GM19239 (cell line): ENCODE measurements at regions not wholly inside any gene's neighbourhood (a gene's known extent, or its start where the extent isn't known, plus 50 kb on each side); places are given as distances from the start of the nearest gene placed in this dataset.

Source experiments
- DNase-seq: peaks from one replicate; pipeline ENCODE4 v3.0.0; 2011; ENCODE audit warnings: low spot score; ENCODE audit not compliant: insufficient read length
- FAIRE-seq: peaks from 2 replicates; lab custom pipeline; 2011; peaks lifted over from hg19 to GRCh38; lab: Jason Lieb, UNC

DNA sequence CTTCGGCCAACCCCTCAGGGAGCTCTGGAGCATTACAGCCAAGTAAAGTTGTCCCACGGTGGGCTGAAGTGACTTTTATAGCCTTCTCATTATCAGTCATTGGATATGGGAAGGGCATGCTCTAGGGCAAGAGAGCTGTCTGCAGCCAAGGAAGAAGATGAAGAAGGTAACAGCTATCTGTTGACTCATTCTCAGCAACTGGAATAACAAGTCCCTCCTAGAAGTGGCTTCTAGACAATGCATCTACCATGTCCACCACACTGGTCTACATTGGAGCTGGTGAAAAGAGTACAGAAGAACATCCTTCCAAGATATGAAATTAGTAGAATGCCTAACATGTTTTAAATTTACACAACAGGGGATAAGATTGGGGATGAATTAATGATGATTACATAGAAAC is 524.2 kb downstream of the ACTL7B start:
- DNase-seq, result no peak
- no peak for FAIRE-seq

DNA sequence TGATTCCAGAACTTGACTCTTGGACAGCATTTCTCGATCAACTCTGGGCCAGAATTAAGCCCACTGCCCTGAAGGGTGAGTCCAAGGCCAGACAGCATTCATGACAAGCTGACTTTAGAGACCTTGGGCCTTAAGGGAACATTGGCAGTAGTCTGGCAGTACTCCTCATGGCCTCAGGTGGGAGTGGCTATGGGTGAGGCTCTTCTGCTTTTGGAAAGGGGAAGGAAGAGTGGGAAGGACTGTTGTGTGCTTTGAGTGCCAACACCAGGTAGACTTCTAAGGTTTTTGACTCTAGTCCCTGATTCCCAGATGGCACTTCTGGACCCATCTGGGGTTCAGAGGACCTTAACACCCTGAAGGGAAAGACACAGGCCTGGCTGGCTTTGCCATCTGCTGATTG is 530.4 kb downstream of the ACTL7B start:
- DNase-seq (no peak), FAIRE-seq (no peak)

DNA sequence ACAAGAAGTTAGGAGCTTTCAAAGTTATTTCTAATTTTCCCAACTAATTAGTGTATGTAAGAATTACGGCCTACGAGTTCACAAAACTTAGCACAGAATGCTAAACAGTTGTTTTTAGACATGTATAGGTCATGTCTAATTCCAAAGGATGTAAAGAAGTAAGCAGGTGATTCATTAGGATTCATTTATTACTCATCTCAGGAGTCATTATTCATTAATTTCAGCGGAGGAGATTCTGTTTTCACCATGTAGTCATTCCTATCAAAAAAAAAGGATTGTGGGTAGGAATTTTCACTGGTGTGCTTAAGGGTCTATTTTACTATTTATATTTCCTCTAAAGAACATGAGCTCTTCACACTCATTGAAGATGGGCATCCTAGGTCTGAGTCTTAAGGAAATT is 532.2 kb downstream of the ACTL7B start:
- FAIRE-seq, result no peak
- DNase-seq, result no peak

DNA sequence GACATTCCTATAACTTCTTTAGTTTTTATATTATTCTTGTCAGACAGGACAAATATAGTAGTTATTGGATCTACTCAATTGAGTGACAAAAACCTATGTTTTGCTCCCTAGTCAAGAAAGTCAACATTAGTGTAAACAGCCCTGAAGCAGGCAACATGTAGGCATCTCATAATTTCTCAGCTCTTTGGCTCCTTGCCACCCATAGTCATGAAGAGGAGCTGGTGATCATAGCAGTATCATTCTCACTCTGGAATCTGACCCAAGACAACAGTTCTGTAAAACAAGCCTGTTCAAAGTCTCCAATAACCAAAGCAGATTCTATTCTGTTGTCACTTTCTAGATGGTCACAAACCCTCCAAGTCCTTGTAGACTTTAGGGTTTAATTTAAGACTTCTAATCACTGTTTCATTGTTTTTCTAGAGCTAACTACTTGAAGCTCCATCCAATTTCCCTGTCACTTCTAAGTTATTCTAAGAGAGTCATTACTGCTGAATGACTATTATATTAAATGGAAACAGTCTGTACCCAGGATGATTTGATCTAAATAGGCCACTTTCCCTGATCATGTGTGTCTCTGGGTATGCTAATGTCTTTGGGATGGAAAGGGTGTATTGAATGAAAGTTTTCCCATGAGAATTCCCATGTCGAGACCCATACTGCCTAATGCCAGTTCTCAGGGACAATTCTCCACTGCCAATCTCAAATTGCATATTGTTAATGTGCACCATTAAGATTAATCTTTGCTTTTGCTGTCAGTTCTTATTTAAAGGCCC is 533.3 kb downstream of the ACTL7B start:
- FAIRE-seq (no peak), DNase-seq (no peak)

DNA sequence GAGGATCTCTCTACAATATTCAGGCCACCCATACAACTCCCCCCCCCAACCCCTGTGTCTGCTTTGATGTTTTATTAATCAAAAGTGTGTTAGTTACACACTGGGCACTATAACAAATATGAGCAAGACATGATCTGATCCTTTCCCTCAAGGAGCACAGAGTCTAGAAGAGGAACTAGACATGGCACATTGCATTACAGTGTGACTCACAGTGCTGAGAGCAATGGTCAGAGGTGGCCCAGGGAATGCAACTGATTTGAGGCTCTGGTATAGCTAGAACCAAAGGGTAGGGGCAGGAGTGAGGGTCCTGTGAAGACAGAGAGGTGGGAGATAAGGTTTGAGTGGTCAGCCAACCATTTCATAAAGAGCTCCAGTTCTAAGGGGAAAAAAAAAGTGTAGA is 539.2 kb downstream of the ACTL7B start:
- FAIRE-seq (no peak), DNase-seq (no peak)

DNA sequence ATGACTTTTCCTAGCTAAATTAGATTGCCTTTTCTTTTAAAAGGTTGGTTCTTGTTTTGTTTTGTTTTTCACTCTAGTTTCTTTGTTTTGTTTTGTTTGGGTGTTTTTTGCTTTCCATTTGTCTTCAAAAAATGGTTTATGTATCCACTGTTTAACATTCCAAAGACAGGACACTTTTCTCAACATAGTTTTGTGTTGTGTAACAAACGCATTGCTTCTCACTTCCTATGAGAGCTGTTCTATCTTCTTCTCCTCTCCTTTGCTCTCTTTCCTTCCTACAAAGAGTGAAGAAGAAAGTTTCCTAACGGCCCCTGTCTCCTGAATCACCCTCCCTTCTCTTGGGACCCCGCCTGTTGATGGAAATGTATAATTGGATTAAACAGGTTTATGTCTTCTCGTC is 539.7 kb downstream of the ACTL7B start:
- FAIRE-seq (no peak), DNase-seq (no peak)

DNA sequence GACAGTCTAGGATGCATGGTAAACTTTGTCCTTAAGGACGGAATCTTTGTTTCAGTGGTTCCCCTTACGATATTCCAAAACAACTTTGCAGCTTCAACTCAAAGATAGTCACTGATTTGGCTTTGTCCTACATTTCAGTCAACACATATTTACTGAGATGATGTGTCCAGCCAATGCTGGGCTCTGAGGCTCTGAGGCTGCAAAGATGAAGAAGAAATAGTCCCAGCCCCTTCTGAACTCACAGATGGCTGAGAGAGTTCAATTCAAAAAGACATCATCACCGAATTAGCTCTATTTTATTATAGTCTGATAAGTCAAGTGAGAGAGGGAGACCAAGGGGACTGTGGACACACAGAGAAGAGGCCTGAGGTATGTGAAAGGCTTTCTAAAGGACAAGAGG is 544.0 kb downstream of the ACTL7B start:
- DNase-seq (no peak), FAIRE-seq (no peak)

DNA sequence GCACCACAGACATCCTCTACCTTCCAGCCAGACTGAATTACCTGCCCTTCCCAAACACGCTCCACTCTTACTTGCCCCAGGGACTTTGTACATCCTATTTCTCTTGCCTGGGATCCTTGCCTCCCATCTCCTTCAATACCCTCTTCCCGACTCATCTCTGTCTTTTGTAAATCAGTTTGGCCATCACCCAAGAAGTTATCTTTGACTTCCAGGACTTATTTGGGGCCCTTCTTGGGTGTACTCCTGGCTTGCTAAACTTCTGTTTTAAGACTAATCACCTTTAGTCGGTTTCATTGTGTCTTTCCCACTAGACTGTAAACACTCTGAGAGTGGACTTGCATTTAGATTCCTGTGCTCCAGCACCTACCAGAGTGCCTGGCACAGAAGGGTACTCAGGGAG is 545.6 kb downstream of the ACTL7B start:
- FAIRE-seq (no peak), DNase-seq (no peak)

DNA sequence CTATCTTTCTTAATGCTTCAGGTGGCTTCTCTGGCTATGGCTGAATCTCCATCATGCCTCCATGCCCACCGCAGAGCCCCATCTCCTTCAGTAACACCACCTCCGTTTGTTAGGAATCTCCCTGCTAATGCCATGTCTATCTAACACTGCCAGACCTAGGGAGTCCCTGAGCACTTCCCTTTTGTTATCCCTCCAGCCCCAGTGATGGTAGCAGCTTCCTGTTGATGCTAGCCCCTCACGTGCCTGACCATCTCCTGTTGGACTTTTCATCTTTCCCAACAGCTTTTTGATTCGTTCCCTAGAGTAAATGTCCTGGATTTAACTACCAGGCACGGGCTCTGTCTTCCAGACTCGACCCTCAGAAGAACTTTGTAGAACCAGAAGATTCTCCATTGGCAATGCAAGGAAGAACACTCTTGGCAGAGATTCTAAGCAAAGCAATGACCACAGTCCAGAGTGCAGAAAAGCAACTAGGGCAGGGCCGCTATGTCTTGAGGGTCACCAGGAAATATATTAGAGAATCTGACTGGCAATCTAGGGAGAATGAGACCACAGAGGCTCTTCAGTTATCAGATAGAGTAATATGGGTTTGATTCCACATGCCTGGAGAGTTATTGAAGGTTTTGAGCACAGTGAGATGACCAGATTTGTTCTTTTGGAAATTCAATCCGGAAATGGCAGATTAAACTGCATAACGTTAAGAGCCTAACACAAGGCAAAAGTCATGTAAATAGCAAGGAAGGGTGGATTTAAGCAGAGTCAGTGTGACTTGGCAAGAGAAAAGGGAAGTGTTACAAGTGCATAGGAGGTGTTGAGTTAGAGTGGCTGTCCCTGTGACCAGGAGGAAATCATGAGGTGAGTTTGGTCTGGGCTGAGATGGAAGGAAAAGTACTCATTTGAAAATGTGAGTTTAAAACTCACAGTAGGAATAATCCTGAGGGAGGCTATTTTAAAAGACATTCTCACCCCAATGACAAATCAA is 555.2 kb downstream of the ACTL7B start:
- DNase-seq (no peak), FAIRE-seq (no peak)

DNA sequence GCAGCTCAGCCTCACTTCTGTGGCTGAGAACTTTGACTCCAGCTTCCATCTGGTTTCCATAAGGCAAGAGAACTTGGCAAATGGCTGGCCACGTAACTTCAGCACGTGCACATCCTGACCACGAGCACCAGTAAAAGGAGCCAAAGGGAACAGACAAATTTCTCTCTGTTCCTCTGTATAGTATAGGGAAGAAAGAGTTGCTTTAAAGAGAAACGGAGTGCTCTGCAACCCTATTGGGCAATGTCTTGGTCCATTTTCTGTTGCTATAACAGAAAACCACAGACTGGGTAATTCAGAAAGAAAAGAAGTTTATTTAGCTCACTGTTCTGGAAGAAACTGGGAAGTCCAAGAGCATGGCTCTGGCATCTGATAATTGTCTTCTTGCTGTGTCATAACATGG is 558.7 kb downstream of the ACTL7B start:
- FAIRE-seq, result no peak
- no peak for DNase-seq

DNA sequence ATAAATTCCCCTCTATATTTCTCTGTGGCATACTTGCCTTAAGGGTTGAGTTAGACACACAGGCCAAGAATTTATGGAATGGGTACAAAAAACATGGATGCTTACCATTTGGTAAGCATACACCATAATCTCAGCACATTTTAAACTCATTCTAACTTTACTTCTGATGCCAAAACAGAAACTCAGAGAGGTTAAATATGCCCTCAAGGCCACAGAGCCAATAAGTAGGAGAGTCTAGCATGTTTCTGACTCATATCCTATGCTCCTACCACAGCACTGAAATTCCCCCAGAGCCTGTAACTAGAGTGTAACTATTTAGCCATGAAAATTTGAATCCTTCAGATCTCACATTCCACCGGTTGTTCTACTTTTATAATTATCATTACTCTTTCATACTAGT is 559.7 kb downstream of the ACTL7B start:
- FAIRE-seq, result no peak

DNA sequence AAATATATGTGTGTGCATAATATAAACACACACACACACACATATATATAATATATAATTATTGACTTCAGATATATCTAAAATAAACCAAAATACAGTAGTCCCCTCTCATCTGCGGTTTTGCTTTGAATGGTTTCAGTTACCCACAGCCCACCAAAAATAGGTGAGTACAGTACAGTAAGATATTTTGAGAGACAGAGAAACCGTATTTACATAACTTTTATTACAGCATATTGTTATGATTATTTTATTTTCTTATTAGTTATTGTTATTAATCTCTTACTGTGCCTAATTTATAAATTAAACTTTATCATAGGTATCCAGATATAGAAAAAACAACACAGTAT is 564.2 kb downstream of the ACTL7B start:
- no peak for DNase-seq
- no peak for FAIRE-seq

More for the DNA sequence above, 559.7 kb downstream of the ACTL7B start:
- DNase-seq, result no peak

DNA sequence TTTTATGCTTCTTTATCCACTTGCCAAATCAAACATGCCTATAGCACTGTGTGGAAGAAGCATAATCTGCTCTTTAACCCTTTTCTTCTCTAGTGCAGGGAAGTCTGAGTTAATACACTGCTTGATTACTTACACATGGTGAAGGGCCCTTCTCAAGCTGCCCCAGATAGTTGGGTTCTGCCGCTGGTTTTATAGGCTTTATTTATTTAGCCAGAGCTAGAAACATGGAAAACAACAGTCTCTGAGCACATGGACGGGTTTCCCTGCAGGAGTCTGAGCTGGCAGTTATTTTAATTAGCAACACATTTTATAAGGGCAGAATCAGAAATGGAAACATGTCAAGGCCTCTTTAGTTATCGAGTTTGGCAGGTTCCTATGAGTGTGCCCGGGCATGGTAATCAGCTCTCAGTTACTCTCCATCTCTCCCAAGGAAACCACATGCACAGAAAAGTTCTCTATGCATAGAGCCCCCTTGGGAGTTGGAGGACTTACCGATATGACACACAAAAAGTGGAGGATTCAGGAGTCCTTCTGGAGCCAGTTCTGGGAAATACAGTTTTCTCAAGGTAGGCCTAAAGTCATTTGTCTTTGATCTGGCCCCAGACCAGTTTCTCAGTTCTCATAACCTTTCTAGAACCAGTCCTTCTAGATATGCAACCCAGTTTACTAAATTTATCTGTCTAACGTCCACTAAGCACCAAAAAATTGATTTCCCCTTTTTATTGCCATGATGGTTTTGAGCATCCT is 564.8 kb downstream of the ACTL7B start:
- DNase-seq, result no peak
- no peak for FAIRE-seq

DNA sequence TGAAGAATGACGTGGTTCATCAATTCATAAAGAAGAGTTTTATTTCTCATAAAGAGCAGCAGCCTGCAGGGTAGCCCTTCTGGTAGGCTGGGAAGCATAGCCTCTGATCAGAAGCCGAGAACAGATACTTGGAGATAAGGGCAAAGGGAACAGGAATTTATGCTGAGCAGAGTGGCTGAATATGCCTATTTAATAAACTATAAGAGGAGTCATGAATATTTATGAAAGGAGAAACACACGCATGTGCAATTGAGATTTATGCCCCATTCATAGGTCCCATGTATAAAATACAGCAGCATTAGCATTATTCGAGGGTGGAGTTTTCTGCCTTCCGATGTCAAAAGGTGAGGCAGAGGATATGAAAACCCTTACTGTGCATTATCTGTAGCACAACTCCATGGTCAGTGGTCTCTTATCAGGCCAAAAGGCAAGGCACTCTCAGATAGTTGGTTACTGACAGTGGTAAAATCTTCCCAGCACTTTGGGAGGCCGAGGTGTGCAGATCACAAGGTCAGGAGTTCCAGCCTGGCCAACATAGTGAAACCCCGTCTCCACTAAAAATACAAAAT is 569.1 kb downstream of the ACTL7B start:
- FAIRE-seq (no peak), DNase-seq (no peak)

DNA sequence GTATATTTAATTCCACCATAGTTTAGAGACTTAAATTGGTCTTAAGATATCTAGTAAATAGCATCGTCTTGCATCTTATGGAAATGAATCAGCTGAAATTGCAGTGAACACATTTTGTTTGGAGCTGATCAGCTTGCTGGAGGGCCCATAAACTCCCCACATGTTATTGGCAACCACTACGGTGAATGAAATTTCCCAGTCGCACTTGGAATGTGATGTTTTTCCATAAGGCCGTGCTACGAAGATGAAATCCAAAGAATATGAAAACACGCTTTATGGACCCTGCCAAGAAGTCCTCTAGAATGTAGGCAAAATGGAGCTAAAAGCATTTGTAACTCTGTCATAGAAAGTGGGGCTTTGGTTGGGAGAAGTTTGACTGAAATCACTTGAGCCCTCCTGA is 572.1 kb downstream of the ACTL7B start:
- FAIRE-seq (no peak), DNase-seq (no peak)

DNA sequence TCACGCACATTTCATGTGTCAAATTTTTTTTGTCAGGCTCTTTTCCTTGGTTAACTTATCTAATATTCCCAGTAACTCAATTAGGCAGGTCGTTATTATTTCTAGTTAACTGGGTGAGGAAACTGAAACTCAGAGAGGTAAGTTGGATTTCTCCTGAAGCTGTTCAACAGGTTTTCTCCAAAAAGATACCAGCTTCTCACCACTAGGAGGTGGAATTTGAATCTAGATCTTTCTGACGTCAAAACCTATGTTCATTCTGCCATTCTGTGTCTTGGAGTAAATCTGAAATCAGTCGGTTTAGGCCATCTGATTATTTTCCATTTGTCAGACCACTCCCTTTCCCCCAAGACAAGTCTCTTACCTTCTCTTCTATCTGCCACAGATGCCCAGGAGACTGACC is 572.9 kb downstream of the ACTL7B start:
- DNase-seq (no peak), FAIRE-seq (no peak)

DNA sequence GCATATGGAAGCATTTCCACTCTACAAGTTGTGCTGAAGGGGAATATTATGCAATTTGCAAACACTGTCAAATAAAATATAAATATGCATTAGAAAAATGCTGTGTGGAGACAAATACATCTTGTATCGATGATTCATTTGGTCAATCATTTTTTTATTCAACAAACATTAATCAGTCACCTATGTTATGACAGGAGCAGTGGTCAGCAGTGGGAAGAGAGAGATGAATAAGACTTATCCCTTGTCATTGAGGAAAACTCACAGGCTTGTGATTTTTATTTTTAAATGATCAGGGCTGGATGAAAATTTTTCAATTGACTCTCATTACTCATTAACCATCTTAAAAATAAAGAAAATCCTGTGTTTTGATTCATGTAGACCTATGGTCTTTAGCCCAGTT is 574.1 kb downstream of the ACTL7B start:
- FAIRE-seq (no peak), DNase-seq (no peak)

DNA sequence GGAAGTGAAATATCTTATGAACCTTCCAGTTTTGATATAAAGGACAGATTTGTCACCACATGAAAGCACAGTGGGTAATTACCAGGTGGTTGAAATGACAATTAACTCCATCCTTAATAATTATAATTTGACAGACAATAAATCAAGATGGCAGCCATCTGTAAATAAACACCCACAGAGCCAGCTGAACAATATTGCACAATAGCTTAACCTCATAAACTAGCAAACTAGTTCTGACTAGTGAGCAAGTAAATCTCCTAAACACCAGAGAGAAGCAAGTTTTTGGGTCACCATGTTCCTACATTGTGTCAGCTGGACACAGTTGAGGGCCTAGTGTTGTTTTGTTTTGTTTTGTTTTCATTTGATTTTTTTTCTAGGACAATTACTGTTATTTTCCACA is 577.4 kb downstream of the ACTL7B start:
- DNase-seq (no peak), FAIRE-seq (no peak)

DNA sequence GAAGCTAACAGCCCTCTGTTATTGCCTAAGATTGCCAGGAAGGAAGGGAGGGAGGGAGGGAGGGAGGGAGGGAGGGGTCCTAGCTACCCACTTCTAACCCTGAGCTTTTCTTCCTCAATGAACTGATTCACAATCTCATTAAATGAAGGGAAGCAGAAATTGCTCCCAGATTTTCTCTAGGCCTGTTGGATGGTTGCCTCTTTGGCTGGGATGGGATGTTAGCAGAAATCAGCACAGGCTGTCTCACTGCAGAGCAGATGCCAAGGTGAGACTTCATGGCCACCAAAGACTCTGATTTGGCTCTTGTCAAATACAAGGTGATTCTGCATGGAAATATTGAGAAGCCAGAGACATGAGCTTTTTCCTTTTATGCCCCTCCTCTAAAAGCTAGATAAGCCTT is 578.6 kb downstream of the ACTL7B start:
- no peak for FAIRE-seq
- no peak for DNase-seq

DNA sequence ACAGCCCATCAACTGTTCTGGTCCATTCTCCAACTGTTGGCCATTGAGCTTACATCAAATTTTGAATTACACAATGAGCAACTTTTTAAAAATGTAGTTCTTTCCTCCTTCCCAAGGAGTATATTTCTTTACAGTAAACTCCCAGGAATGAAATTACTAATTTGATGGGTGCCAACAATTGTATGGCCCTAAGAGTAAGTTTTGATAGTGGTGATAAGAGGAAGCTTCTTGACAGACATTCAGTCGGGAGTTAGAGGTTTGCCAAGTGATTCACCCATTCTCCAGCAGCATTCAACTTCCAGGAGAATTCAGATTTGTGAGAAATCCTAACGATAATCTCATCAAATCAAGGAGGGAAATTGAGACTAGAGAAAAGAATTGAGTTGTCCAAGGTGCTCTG is 579.9 kb downstream of the ACTL7B start:
- FAIRE-seq, result no peak
- no peak for DNase-seq

DNA sequence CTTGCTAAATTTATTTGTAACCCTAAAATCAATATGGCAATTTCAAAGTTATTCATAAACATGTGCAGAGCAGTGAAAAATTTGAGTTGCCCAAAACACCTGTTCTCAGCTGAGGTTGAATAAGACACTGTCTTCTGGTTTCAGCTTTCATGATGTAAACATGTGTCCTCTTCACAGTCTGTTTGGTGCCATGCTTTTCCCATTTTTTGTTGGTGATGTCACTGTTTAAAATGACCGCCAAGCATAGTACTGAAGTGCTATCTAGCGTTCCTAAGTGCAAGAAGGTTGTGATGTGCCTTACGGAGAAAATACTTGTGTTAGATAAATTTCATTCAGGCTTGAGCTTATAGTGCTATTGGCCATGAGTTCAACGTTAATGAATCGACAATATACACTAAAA is 580.8 kb downstream of the ACTL7B start:
- DNase-seq (no peak), FAIRE-seq (no peak)
